Sigmoid colon (tissue), 3 donors: ENCODE measurements at regions not wholly inside any gene's neighbourhood (a gene's known extent, or its start where the extent isn't known, plus 50 kb on each side); places are given as distances from the start of the nearest gene placed in this dataset.

ENCODE experiments used
- POLR2A ChIP-seq, 2 donors: fragments of 450-650 bp; IDR thresholded peaks; one replicate each; pipeline ENCODE4 v1.6.1; 2016; ENCODE audit warnings: antibody characterized with exemption in 2 of 2, mild to moderate bottlenecking in 2 of 2, moderate library complexity in 2 of 2
- TF ChIP-seq, protein P1 (sequence below), 4 experiments: fragments of 450-650 bp in 3 of 4; fragments of 200-600 bp in 1 of 4; IDR thresholded peaks; one replicate each; pipeline ENCODE4 v1.5.1; 2016 to 2019; ENCODE audit warnings: antibody characterized with exemption in 4 of 4, mild to moderate bottlenecking in 3 of 4, moderate library complexity in 2 of 4

DNA sequence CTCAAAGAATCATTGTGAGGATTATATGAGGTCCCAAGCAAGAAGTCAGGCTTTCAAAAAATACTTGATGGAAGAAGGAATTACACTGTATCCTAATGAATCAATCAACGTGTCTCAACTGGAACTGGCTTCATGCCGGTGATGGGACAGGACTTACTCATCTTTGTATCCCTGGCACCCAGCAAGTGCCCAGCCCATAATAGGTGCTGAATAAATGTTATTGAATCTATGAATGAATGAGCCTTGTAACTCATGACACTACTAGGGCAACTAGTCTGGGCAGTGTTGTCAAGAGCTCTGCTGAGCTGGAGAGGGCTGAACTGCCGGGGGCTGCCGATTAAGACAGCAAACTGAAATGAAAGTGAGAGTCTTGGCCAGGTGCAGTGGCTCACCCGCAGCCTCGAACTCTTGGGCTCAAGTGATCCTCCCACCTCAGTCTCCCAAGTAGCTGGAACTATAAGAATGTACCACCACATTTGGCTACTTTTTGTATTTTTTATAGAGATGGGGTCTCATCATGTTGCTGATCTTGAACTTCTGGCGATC is 87.2 kb upstream of the KIF5B start:
- TF ChIP-seq POLR2A (IDR thresholded peaks at IDR 0.05) = no peak
- TF ChIP-seq, protein P1, sequence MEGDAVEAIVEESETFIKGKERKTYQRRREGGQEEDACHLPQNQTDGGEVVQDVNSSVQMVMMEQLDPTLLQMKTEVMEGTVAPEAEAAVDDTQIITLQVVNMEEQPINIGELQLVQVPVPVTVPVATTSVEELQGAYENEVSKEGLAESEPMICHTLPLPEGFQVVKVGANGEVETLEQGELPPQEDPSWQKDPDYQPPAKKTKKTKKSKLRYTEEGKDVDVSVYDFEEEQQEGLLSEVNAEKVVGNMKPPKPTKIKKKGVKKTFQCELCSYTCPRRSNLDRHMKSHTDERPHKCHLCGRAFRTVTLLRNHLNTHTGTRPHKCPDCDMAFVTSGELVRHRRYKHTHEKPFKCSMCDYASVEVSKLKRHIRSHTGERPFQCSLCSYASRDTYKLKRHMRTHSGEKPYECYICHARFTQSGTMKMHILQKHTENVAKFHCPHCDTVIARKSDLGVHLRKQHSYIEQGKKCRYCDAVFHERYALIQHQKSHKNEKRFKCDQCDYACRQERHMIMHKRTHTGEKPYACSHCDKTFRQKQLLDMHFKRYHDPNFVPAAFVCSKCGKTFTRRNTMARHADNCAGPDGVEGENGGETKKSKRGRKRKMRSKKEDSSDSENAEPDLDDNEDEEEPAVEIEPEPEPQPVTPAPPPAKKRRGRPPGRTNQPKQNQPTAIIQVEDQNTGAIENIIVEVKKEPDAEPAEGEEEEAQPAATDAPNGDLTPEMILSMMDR (IDR thresholded peaks at IDR 0.05) = no peak
